ENCODE measurements at regions not wholly inside any gene's neighbourhood (a gene's known extent, or its start where the extent isn't known, plus 50 kb on each side); places are given as distances from the start of the nearest gene placed in this dataset.

- TF ChIP-seq, protein P1, sequence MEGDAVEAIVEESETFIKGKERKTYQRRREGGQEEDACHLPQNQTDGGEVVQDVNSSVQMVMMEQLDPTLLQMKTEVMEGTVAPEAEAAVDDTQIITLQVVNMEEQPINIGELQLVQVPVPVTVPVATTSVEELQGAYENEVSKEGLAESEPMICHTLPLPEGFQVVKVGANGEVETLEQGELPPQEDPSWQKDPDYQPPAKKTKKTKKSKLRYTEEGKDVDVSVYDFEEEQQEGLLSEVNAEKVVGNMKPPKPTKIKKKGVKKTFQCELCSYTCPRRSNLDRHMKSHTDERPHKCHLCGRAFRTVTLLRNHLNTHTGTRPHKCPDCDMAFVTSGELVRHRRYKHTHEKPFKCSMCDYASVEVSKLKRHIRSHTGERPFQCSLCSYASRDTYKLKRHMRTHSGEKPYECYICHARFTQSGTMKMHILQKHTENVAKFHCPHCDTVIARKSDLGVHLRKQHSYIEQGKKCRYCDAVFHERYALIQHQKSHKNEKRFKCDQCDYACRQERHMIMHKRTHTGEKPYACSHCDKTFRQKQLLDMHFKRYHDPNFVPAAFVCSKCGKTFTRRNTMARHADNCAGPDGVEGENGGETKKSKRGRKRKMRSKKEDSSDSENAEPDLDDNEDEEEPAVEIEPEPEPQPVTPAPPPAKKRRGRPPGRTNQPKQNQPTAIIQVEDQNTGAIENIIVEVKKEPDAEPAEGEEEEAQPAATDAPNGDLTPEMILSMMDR (IDR thresholded peaks at IDR 0.05): no peak
- Histone ChIP-seq H3K27me3 (no peaks in the 10 kb centered on the region), H3K9me3 (no peaks in the 10 kb centered on the region), H3K27ac (no peak overlapping the region), H3K36me3 (no peaks in the 10 kb centered on the region), H3K4me1 (no peaks in the 10 kb centered on the region), H3K4me3 (no peak overlapping the region)
- DNase-seq (no peak), ATAC-seq (no peak)
- intact Hi-C loops (cut with DNase I): no loop called here
Measured at GRCh38 chr3:152103257-152103656, 165.5 kb upstream of the MBNL1 start.

- Histone ChIP-seq H3K27ac (no peak overlapping the region), H3K36me3 (no peaks in the 10 kb centered on the region), H3K4me1 (no peaks in the 10 kb centered on the region), H3K27me3 (no peaks in the 10 kb centered on the region), H3K9me3 (no peaks in the 10 kb centered on the region), H3K4me3 (no peak overlapping the region)
- TF ChIP-seq, protein P1 (IDR thresholded peaks at IDR 0.05): no peak
- intact Hi-C loops (cut with DNase I): no loop called here
- DNase-seq (no peak), ATAC-seq (peak; percentile 73)
Measured at GRCh38 chr3:152104847-152105415, 163.8 kb upstream of the MBNL1 start.

- Histone ChIP-seq H3K36me3 (no peaks in the 10 kb centered on the region), H3K27ac (no peak overlapping the region), H3K4me3 (no peak overlapping the region), H3K27me3 (no peaks in the 10 kb centered on the region), H3K4me1 (no peaks in the 10 kb centered on the region), H3K9me3 (no peaks in the 10 kb centered on the region)
- TF ChIP-seq, protein P1 (IDR thresholded peaks at IDR 0.05): no peak
- DNase-seq (no peak), ATAC-seq (no peak)
- intact Hi-C loops (cut with DNase I): no loop called here
Measured at GRCh38 chr3:152105446-152105845, 163.3 kb upstream of the MBNL1 start.

- Histone ChIP-seq H3K4me3 (no peak overlapping the region), H3K27me3 (no peaks in the 10 kb centered on the region), H3K27ac (no peak overlapping the region), H3K9me3 (no peaks in the 10 kb centered on the region), H3K4me1 (no peaks in the 10 kb centered on the region), H3K36me3 (no peaks in the 10 kb centered on the region)
- DNase-seq (no peak), ATAC-seq (no peak)
- intact Hi-C loops (cut with DNase I): no loop called here
- TF ChIP-seq, protein P1 (IDR thresholded peaks at IDR 0.05): no peak
Measured at GRCh38 chr3:152109038-152109437, 159.7 kb upstream of the MBNL1 start.

DNA sequence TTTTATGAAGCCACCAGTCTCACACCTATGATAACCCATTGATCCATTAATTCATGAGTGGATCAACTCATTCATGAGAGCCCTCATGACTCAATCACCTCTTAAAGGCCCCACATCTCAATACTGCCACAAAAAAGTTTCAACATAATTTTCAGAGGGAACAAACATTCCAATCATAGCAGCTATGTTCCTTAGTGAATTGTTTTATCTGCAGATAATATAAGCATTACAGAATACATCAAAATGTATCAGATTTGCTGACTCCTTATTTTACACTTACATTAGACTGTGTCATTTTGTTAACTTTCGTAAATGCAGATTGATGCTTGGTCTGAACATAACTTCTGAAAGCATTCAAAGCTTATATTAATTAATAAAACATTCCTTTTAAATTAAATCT lies 155.3 kb upstream of the MBNL1 start:
- DNase-seq (no peak), ATAC-seq (no peak)
- H3K4me1 ChIP-seq: no peaks in the 10 kb centered on the region
- no peak overlapping the region for H3K27ac ChIP-seq
- no peaks in the 10 kb centered on the region for H3K27me3 ChIP-seq
- no peaks in the 10 kb centered on the region for H3K9me3 ChIP-seq
- intact Hi-C loops (cut with DNase I): no loop called here
- no peak overlapping the region for H3K4me3 ChIP-seq
- TF ChIP-seq, protein P1 (IDR thresholded peaks at IDR 0.05): no peak
- no peaks in the 10 kb centered on the region for H3K36me3 ChIP-seq

Measured in upper lobe of right lung (tissue), 1 donor.